Activated CD4-positive, alpha-beta T cell treated with anti-CD3 and anti-CD28 coated beads for 24 hours (primary cell): ENCODE measurements at regions not wholly inside any gene's neighbourhood (a gene's known extent, or its start where the extent isn't known, plus 50 kb on each side); places are given as distances from the start of the nearest gene placed in this dataset.

Source experiments
- DNase-seq, 2 donors: peaks; one replicate each; pipeline ENCODE4 v3.0.0-alpha.2; 2020; ENCODE audit warnings: low read depth in 2 of 2

GRCh38 chr15:85941186-85941855 lies 138.3 kb upstream of the AGBL1 start:
- DNase-seq, result no peak

GRCh38 chr15:85942632-85943031 lies 137.0 kb upstream of the AGBL1 start:
- no peak for DNase-seq

- DNase-seq, result no peak
Observed at GRCh38 chr15:85943151-85943550, 136.5 kb upstream of the AGBL1 start.

GRCh38 chr15:85943791-85944190 lies 135.9 kb upstream of the AGBL1 start:
- DNase-seq, result no peak

- no peak for DNase-seq
Observed at GRCh38 chr15:85947021-85947420, 132.7 kb upstream of the AGBL1 start.

- DNase-seq, result no peak
Observed at GRCh38 chr15:85947936-85948335, 131.7 kb upstream of the AGBL1 start.

GRCh38 chr15:85950101-85950500 lies 129.6 kb upstream of the AGBL1 start:
- no peak for DNase-seq

- no peak for DNase-seq
Observed at GRCh38 chr15:85954586-85954985, 125.1 kb upstream of the AGBL1 start.

- DNase-seq, result no peak
Observed at GRCh38 chr15:85955501-85956391, 123.9 kb upstream of the AGBL1 start.

- DNase-seq, result no peak
Observed at GRCh38 chr15:85956532-85957275, 123.0 kb upstream of the AGBL1 start.

GRCh38 chr15:85959611-85960010 lies 120.1 kb upstream of the AGBL1 start:
- no peak for DNase-seq

- no peak for DNase-seq
Observed at GRCh38 chr15:85960381-85960780, 119.3 kb upstream of the AGBL1 start.

GRCh38 chr15:85961821-85962220 lies 117.8 kb upstream of the AGBL1 start:
- DNase-seq, result no peak

GRCh38 chr15:85963262-85963760 lies 116.4 kb upstream of the AGBL1 start:
- no peak for DNase-seq

- DNase-seq, result no peak
Observed at GRCh38 chr15:85964471-85964870, 115.2 kb upstream of the AGBL1 start.

GRCh38 chr15:85967553-85967952 lies 112.1 kb upstream of the AGBL1 start:
- no peak for DNase-seq

- no peak for DNase-seq
Observed at GRCh38 chr15:85972805-85973540, 106.7 kb upstream of the AGBL1 start.

GRCh38 chr15:85973584-85974347 lies 105.9 kb upstream of the AGBL1 start:
- no peak for DNase-seq

- no peak for DNase-seq
Observed at GRCh38 chr15:85974348-85974705, 105.3 kb upstream of the AGBL1 start.

GRCh38 chr15:85974742-85975141 lies 104.9 kb upstream of the AGBL1 start:
- DNase-seq, result no peak

- no peak for DNase-seq
Observed at GRCh38 chr15:85976102-85976501, 103.6 kb upstream of the AGBL1 start.
